ENCODE measurements at regions not wholly inside any gene's neighbourhood (a gene's known extent, or its start where the extent isn't known, plus 50 kb on each side); places are given as distances from the start of the nearest gene placed in this dataset.

- H3K4me3 ChIP-seq (ENCODE audit: low read depth, low read length), result no peak overlapping the region
- TF ChIP-seq, protein P1, sequence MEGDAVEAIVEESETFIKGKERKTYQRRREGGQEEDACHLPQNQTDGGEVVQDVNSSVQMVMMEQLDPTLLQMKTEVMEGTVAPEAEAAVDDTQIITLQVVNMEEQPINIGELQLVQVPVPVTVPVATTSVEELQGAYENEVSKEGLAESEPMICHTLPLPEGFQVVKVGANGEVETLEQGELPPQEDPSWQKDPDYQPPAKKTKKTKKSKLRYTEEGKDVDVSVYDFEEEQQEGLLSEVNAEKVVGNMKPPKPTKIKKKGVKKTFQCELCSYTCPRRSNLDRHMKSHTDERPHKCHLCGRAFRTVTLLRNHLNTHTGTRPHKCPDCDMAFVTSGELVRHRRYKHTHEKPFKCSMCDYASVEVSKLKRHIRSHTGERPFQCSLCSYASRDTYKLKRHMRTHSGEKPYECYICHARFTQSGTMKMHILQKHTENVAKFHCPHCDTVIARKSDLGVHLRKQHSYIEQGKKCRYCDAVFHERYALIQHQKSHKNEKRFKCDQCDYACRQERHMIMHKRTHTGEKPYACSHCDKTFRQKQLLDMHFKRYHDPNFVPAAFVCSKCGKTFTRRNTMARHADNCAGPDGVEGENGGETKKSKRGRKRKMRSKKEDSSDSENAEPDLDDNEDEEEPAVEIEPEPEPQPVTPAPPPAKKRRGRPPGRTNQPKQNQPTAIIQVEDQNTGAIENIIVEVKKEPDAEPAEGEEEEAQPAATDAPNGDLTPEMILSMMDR (conservative IDR thresholded peaks at IDR 0.05; ENCODE audit: low read depth, low read length), result no peak
- DNase-seq (ENCODE audit: low read depth), result no peak
Observed at GRCh38 chr1:65497256-65497830, 76.9 kb downstream of the LEPR start.

- no peak overlapping the region for H3K4me3 ChIP-seq (ENCODE audit: low read depth, low read length)
- DNase-seq (ENCODE audit: low read depth), result no peak
- TF ChIP-seq, protein P1 (conservative IDR thresholded peaks at IDR 0.05; ENCODE audit: low read depth, low read length), result no peak
Observed at GRCh38 chr1:65503427-65503826, 83.0 kb downstream of the LEPR start.

DNA sequence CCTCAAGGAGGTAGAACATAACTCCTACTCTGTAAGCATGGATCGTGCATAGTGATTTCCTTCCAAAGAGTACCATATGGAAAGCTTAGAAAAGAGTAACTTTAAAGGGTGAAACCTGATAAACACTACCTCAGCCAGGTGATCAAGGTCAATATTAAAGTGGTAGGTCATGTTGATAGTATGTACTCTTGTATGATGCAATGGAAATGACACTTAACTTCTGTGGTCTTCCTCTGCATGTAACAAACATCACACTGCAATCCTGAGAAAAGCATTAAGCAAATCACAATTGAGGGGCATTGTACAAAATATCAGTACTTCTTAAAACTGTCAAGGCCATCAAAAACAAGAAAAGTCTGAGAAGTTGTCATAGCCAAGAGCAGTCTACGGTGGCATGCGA is 83.8 kb downstream of the LEPR start:
- no peak for DNase-seq (ENCODE audit: low read depth)
- H3K4me3 ChIP-seq (ENCODE audit: low read depth, low read length), result no peak overlapping the region
- TF ChIP-seq, protein P1 (conservative IDR thresholded peaks at IDR 0.05; ENCODE audit: low read depth, low read length), result no peak

GRCh38 chr1:65505547-65506300 is 85.3 kb downstream of the LEPR start:
- no peak overlapping the region for H3K4me3 ChIP-seq (ENCODE audit: low read depth, low read length)
- TF ChIP-seq, protein P1 (conservative IDR thresholded peaks at IDR 0.05; ENCODE audit: low read depth, low read length), result no peak
- no peak for DNase-seq (ENCODE audit: low read depth)

DNA sequence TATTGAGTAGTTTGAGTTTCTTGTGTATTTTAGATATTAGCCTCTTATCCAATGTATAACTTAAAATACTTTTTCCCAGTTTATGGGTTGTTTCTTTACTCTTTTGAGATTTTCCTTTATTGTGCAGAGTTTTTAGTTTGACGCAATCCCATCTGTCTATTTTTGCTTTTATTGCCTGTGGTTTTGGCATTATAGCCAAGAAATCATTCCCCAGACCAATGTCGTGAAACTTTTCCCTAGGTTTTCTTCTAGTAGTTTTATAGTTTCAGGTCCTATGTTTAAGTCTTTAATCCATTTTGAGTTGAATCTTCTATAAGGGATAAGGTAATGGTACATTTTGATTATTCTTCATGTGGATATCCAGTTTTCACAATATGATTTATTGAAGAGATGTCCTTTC is 87.6 kb downstream of the LEPR start:
- no peak overlapping the region for H3K4me3 ChIP-seq (ENCODE audit: low read depth, low read length)
- TF ChIP-seq, protein P1 (conservative IDR thresholded peaks at IDR 0.05; ENCODE audit: low read depth, low read length), result no peak
- DNase-seq (ENCODE audit: low read depth), result no peak

- no peak overlapping the region for H3K4me3 ChIP-seq (ENCODE audit: low read depth, low read length)
- DNase-seq (ENCODE audit: low read depth), result no peak
- TF ChIP-seq, protein P1 (conservative IDR thresholded peaks at IDR 0.05; ENCODE audit: low read depth, low read length), result no peak
Observed at GRCh38 chr1:65509912-65510680, 89.6 kb downstream of the LEPR start.

Measured in epithelial cell of proximal tubule (primary cell).